GM19463 (cell line): ENCODE measurements at regions not wholly inside any gene's neighbourhood (a gene's known extent, or its start where the extent isn't known, plus 50 kb on each side); places are given as distances from the start of the nearest gene placed in this dataset.

ENCODE experiments used
- ATAC-seq: cut with Tn5 transposase; IDR thresholded peaks from one replicate; pipeline ENCODE4 v1.9.1; 2021; ENCODE audit warnings: mild to moderate bottlenecking, moderate library complexity; ENCODE audit not compliant: unreplicated experiment

DNA sequence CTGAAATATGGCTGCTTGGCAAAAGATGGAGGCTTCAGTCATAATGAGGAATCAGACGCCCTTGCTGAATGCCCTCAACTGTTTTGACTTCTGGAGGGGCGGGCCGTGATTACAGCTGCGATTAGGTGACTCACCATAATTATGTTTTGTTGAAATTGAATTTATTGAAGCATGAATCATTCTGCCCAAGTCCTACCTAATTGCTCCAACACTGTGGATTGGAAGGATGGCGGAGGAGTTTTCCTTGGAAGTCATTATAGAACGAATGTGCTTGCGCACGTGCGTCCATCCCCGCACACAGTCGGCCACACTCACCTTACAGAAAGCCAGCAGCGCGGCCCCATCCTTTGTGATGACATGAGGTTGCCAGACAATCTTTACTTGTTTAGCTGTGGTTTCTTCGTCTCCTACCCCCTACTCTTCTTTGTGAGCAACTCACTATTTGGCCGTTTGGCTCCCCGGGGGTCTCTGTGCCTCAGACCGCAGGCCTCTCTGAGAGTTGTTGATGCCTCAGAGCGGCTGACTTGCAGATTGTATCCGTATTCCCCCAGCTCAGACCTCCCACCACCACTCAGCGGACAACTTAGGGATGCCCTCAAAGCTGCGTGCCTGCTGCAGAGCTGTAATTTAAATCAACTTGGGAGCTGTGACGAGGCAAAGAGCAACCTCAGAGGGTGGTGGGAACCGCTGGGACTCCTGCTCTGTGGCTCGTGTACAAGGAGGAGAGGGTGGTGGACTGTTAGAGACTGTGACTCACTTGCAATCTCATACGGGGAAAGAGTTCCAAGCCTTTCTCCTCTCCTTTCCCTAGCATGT lies 513.4 kb downstream of the TNS1 start:
- ATAC-seq = no peak

DNA sequence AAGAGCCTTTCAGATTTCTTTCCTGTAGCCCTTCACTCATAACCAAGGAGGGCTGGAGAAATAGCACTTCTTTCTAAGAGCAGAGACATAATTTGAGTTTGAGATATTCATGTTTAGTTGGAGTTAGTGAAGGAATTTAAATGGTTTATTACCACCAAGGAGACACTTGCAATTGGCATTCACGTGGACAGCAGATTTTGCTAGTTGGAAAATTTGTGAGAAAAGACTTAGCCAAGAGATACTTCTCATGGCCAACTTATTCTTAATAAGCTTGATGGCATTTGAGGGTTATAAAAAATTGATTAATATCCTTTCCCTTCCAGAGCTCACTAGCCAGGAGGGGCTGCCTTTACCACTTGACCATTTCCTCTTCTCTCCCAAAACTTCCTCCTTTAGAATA lies 518.7 kb downstream of the TNS1 start:
- ATAC-seq = no peak

DNA sequence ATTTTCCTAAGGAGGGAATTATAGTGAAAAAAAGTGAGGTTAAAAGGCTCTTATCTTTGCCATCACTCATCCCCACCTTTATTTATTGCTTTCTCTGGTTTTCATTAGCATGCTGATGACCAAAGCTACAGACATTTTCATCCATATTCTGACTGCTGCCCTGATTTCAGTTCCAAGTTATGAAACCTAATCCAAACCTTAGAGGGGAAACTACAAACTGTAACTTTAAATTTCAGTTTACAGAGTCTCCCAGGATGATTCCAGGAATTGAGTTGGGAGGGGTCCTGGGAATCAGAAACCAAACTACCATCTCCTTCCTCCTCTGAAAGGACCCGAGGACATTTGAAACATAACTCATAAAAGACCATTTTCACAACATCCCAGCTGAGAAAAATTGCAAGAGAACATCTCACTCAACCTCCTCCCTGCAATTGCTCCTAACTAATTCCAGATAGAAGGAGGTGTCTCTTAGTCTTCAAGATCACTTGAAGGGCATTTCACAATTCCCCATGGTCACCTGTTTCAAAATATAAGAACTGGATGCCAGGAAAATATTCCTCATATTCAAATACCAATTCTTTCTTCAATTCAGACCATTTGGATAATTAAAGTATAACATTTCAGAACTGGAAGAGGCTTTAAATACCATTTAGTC lies 520.6 kb downstream of the TNS1 start:
- no peak for ATAC-seq

DNA sequence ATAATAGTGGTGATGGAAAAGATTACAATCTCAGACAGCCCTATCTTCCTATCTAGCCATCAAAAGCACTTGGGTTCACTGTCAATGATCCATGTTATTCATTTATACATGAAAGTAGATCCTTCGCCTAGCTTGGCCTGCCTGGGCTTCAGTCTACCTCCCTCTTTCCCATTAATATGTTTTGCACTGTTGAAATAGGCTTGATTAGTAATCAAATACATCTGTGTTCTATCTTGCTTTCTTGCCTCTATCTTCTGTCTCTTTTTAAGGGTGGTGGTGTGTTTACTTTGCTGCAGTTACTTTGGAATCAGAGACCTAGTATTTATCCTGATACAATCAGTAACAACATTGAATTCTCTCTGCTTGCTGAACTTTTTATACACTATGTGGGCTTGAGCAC lies 521.2 kb downstream of the TNS1 start:
- no peak for ATAC-seq

DNA sequence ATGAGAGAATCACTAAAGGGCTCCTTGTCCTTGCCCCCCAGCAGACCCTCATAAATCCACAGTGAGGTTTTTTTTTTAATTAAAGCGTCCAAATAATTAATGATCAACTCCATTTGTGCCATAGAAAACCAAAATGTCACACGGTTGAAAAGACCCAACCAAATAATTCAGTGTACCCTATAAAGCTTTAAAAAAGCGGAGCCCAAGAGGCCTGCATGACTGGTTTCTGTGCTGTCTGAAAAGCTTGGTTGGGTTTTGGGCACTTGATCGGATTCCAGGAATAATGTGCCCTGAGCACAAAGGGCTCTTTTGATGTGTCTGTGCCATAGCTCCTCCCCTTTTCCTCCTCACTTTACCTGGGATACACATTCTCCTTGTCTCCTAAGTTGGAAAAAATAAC lies 523.2 kb downstream of the TNS1 start:
- ATAC-seq = no peak

DNA sequence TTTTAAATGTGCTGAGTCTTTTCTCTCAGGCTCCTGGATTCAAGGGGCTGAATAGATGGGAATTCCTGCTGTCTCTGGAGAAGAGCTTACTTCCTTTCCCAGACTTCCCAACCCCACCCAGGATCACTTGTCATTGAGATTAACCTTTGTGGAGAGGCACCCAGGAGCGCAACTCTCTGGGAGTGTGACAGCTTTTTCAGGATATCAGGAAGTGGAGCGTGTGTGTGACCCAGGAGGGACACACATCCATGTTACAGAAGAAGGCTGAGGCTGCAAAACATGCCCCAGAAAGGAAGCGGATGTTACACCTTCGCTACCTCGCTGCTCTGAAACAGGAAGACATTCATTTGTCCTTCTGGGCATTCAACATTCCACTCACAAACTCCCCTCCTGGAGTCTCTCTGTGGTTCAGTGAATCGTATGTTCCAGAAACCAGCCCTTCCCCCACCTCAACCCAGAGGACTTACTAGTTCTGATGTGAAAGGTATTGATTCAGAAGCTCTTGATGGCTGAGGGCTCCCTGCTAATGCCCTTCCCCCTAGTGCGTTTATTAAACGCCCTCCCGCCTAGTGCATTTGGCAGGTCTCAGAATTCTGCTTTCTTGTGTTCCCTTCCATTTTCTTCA lies 523.9 kb downstream of the TNS1 start:
- no peak for ATAC-seq

DNA sequence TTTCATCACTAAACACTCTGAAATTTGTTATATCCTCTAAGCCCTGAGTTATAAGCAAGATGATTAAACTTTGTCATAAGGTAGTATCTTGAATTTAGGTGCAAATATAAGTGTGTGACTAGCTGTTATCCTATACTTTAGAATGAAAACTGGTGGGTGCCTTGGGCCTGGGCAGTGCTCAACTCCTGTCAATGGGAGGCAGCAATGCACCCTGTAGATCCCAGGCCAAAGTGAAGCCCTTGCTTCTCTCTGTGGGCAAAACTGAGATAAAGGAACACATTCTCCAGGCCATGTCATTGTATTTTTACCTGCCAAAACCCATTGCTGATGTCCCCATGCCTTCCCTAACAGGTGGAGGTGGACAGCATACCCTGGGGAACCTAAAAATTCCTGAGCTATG lies 525.2 kb downstream of the TNS1 start:
- ATAC-seq = no peak

DNA sequence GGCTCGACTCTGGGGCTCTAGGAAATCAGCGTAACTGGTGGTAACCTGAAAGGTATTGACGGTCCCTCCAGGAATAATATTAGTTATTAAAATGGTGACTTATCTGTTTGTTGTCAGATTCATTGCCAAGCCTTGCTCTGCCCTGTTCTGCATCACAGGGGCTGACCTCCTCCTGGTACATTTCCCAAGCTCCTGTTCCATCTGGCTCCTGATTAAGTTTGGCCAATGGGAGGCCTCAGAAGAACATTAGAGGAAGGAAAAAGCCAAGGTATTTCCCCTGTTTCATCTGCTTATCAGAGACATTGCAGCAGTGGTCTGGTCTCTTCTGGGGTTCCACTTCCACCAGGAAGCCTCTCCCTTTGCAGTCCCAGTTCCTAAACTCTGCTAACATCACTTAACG lies 527.0 kb downstream of the TNS1 start:
- ATAC-seq = no peak

DNA sequence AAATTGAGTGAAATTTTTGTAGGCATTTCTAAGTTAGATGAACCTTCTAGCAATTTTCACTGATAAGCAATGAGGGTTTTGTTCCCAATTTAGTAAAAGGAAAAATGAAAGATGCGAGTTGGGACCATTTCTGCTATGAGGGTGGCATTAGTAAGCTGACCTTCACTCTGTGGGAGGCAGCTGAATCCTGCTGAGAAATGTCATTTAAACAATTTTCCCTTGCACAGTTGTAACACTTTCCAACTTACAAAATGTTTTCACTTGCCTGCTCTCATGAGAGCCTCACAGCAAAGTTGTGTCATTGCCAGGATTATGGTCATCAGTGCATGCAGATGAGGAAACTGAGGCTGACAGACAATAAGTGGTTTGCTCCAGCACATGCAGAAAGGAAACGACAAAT lies 527.7 kb downstream of the TNS1 start:
- no peak for ATAC-seq

DNA sequence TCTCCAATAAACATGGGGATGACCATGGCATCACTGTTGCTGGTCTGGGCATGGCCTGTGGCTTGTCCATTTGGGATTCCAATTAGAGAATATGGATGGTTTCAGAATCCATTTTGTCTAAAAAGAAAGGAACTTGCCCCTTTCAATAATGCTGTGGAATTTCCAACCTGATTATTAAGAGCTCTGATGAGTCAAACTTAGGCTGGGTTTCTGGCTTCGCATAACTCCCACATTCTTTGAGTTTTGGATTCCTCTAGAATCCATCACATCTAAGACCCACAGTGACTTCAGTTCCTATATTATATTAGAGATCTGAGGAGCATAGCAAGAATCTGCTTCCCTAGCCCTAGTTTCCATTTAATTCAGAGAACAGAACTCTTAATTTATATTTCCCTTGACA lies 531.5 kb downstream of the TNS1 start:
- ATAC-seq = no peak

DNA sequence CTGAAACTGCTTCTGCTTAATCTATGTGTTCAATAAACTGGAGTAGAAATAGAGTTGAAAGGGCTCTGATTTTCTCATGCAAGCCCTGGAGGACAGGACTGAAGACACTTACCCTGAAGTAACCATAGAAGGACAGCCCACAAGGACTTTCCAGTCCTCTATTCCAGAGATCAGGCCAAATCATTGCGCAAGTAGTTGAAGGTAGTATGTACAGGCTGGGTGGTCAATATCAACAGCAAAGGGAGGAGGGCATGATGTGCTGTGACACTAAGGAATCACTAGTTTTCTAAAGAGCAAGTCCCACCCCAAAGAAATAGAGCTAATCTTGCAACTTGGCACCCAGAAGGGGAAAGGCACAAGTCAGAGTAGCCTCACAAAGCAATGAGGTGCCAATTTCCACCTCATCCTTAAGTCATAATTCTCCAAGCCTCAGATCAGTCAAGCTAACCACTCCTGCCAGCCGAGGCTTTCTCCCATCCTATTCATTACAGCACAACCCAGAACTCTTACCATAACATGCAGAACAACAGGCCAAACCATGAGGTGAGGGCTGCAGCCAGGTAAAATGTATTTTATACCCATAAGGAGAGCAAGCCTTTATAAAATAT lies 533.5 kb downstream of the TNS1 start:
- no peak for ATAC-seq

DNA sequence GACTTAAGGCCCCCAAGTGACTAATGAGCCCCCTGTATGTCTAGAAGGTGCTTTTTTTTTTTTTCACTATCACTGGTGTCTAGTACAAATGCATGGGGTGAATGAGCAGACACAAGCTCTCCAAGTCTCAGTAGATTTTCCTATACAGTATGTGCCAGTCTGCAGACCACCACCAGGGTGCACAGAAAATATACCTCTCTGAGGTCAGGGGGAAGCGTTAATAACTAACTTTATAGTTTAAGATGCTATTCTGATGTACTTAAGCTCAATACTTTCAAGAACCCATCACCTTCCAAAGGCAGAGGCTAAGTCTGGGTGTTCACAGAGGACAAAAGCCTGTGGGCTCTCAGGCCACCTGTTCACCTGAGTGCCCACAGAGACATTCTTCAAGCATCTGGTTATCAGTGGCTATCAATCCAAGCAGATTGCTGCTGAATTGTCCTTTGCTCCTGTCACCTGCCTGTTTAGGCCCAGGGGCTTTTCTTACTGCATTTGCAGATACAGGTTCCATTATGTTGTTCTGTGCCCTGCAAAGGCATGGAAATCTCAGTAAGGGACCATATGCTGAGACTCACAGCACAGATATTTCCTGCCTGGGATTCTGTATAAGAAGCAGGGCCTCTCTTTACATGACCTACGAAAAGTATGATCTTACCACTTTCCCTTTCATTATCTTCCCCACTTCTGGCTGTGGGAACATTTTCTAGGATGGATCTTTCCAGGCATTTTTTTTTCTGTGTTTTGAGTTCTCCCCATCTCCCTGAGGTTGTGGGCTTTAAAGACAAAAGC lies 534.6 kb downstream of the TNS1 start:
- no peak for ATAC-seq

DNA sequence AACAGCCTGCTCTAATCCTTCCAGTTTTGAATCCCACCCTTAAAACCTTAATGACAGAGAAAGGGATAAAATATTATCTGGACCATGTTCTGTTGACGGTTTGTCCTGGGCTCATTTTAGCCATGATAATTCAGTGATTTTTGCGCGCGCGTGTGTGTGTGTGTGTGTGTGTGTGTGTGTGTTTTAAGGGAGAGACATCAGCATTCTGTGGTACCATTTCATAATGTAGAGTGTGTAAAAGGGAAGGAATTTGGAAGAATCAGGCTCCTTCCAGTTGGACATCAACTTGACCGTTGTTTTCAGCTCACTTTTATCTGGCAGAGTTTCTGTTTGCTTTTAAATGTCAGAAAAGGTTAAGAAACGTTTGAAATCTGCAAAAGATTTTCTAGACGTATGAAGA lies 535.5 kb downstream of the TNS1 start:
- ATAC-seq = no peak

DNA sequence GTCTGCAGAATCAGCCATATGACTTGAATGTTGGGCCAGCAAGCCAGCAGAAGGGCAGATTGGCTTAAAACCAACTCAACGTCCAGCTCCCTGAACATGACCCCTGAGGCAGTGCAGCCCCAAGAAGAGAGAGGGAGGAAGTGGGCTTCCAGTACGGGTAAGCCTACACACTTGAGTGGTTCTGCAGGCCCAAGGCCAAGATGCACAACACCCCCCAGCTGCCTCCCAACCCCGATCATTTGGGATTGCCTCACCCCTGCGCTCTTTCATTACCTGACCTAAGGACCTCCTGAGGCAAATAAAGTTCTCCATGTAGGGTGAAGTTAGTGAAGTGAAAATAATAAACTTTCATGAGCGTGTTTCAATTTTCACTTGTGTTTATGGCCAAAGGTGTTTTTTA lies 536.0 kb downstream of the TNS1 start:
- no peak for ATAC-seq

DNA sequence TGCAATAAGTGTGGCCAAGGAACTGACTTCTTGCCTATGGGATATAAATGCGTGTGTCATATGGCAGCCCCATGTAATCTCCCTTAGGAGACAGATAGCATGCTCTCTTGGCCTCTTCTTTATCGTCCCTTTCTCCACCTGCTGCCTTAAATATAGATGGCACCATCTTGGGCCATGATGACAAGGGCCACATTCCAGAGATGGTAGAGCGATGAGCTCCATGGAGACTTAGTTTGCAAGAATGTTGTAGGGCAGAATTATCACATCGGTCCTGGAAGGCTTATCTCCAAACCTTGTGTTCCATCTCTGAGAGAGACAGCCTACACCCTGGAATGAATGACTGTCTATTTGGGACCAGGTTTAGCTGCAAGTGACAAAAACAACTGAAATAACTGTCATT lies 536.7 kb downstream of the TNS1 start:
- ATAC-seq = no peak

DNA sequence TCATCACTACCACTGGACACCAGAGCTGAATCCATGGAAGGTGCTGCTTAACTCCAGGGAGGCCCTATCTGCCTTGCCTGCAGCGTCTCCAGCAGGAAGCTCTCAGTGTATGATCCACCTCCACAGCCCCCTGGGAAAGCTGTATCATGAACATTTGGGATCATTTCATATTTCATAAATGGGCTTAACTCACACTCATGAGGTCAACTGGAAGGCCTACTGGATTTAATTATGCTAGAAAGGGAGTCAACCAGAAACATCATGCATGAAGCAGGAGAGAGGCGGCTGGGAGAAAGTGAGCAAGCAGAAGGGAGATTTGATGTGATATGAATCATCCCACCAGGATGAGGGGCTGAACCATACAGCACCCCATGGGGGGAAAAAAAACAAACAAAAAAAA lies 537.7 kb downstream of the TNS1 start:
- no peak for ATAC-seq

DNA sequence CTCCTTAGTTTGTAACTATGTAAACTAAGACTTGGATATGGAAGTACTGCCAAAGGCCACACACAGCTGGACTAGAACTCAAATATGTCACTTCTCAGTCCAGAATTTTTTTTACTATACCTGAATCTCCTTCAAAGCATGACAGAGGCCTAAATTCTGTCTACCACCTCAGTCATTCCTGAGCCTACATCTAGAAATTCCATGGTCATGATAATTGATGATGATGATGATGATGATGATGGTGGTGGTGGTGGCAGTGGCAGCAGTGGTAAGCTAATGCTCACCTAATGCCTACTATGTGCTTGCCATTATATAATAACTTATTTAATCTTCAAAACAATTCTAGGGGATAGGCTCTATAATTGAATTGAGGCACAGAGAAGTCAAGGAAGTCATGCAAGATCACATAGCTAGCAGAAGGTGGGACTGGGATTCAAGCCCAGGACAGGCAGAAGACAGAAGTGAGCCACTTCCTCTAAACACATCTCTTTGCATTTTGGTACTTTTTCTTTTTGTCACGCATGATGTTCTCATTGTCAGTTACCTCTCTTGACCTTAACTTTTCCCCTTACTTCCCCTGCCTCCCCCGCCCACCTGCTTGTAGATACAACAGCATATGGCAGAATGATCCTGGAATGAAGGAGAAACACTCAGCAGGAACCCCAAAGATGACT lies 539.3 kb downstream of the TNS1 start:
- ATAC-seq = no peak

DNA sequence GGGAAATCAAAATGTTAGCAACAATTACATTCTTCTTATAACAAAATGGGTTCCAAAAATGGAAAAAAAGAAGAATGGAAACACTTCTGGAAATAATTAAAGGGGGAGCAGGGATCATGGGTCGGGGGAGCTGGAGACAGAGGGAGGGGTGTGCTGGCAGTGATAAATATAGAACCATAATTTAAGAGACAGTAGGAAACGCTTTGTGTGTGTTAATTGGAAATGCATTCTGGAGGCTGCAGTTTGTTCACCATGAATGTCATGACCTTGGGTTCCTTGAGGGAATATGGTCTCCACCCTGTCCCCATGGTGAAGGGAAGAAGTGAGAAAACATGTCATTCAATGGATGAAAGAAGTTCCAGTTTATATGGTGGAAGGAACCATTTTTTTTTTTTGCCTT lies 540.7 kb downstream of the TNS1 start:
- ATAC-seq = no peak

DNA sequence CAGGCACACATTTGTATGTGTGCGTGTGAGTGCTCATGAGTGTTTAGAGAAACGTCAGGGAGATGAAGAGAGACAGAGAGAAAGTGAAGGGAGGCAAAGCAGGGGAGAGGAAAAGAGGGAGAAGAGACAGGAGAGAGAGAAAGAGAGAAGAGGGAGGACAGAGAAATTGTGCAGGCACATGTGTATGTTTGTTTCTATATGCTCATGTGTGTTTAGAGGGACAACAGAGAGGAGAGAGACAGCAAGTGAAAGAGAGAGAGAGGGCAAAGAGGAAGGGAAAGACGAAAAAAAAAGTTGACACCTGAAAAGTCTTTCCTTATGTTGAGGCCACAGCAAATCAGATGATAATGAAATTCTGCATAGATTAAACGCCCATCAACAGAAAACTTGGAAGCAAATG lies 541.1 kb downstream of the TNS1 start:
- no peak for ATAC-seq

DNA sequence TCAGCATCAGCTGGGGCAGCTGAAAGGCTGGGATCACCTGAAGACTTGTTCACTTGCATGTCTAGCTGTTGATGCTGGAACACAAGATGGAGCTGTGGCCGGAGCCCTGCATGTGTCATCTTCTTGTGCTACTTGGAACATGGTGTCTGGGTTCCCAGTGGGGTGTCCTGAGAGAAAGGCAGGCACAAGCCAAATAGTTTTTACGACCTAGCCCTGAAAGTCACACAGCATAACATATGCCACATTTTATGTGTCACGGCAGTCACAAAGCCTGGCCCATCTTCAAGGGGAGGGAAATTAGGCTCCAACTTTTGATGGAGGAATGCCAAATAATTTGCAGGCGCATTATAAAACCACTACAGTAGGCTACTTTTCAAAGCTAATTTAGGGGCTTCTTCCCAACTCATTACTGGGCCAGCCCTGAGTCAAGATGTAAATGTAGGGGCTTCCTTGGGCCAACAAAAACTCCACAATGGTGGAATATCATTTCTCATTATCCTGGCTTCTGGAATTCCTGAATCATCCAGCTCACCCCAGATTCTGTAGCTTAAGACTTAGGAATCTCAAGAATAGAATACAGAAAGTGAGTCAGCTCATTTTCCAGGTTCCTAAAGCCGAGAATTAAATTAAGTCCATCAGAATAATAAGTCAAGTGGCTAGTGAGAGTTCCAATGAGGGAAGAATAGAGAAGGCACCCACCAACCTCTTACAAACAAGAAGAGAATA lies 543.0 kb downstream of the TNS1 start:
- no peak for ATAC-seq
